ENCODE measurements at regions not wholly inside any gene's neighbourhood (a gene's known extent, or its start where the extent isn't known, plus 50 kb on each side); places are given as distances from the start of the nearest gene placed in this dataset.

- DNase-seq (ENCODE audit: low spot score), result no peak
- Histone ChIP-seq H3K9me3 (no peaks in the 10 kb centered on the region), H3K36me3 (no peaks in the 10 kb centered on the region), H3K4me3 (no peak overlapping the region), H3K4me1 (ENCODE audit: control insufficient read depth in 1 of 2, low read depth in 2 of 2) (no peaks in the 10 kb centered on the region), H3K27ac (no peak overlapping the region), H3K27me3 (replicated peaks; ENCODE audit: insufficient read depth) (no peaks in the 10 kb centered on the region)
- no peak for TF ChIP-seq CTCF (IDR thresholded peaks at IDR 0.05)
- no peak for ATAC-seq (ENCODE audit: insufficient number of reproducible peaks, low FRiP score, low read depth)
Measured at GRCh38 chr2:207421671-207422070, 108.1 kb upstream of the CREB1 start.

- no peak for ATAC-seq (ENCODE audit: insufficient number of reproducible peaks, low FRiP score, low read depth)
- no peaks in the 10 kb centered on the region for H3K4me1 ChIP-seq (ENCODE audit: control insufficient read depth in 1 of 2, low read depth in 2 of 2)
- H3K36me3 ChIP-seq, result no peaks in the 10 kb centered on the region
- H3K4me3 ChIP-seq, result no peak overlapping the region
- H3K27me3 ChIP-seq (replicated peaks; ENCODE audit: insufficient read depth), result no peaks in the 10 kb centered on the region
- H3K27ac ChIP-seq, result no peak overlapping the region
- no peak for TF ChIP-seq CTCF (IDR thresholded peaks at IDR 0.05)
- no peaks in the 10 kb centered on the region for H3K9me3 ChIP-seq
- DNase-seq (ENCODE audit: low spot score), result no peak
Measured at GRCh38 chr2:207422380-207422779, 107.4 kb upstream of the CREB1 start.

- no peak for DNase-seq (ENCODE audit: low spot score)
- Histone ChIP-seq H3K36me3 (no peaks in the 10 kb centered on the region), H3K4me1 (ENCODE audit: control insufficient read depth in 1 of 2, low read depth in 2 of 2) (no peaks in the 10 kb centered on the region), H3K27ac (no peak overlapping the region), H3K9me3 (no peaks in the 10 kb centered on the region), H3K4me3 (no peak overlapping the region), H3K27me3 (replicated peaks; ENCODE audit: insufficient read depth) (no peaks in the 10 kb centered on the region)
- TF ChIP-seq CTCF (IDR thresholded peaks at IDR 0.05), result no peak
- no peak for ATAC-seq (ENCODE audit: insufficient number of reproducible peaks, low FRiP score, low read depth)
Measured at GRCh38 chr2:207423886-207424285, 105.9 kb upstream of the CREB1 start.

- TF ChIP-seq CTCF (IDR thresholded peaks at IDR 0.05), result no peak
- ATAC-seq (ENCODE audit: insufficient number of reproducible peaks, low FRiP score, low read depth) (no peak), DNase-seq (ENCODE audit: low spot score) (no peak)
- Histone ChIP-seq H3K36me3 (no peaks in the 10 kb centered on the region), H3K27ac (no peak overlapping the region), H3K4me3 (no peak overlapping the region), H3K4me1 (ENCODE audit: control insufficient read depth in 1 of 2, low read depth in 2 of 2) (no peaks in the 10 kb centered on the region), H3K9me3 (no peaks in the 10 kb centered on the region), H3K27me3 (replicated peaks; ENCODE audit: insufficient read depth) (no peaks in the 10 kb centered on the region)
Measured at GRCh38 chr2:207427986-207428385, 101.8 kb upstream of the CREB1 start.

GRCh38 chr2:207428573-207428972, 101.2 kb upstream of the CREB1 start:
- Histone ChIP-seq H3K36me3 (no peaks in the 10 kb centered on the region), H3K27me3 (replicated peaks; ENCODE audit: insufficient read depth) (no peaks in the 10 kb centered on the region), H3K9me3 (no peaks in the 10 kb centered on the region), H3K4me1 (ENCODE audit: control insufficient read depth in 1 of 2, low read depth in 2 of 2) (no peaks in the 10 kb centered on the region), H3K4me3 (no peak overlapping the region), H3K27ac (no peak overlapping the region)
- DNase-seq (ENCODE audit: low spot score) (no peak), ATAC-seq (ENCODE audit: insufficient number of reproducible peaks, low FRiP score, low read depth) (no peak)
- TF ChIP-seq CTCF (IDR thresholded peaks at IDR 0.05), result no peak

Data from thoracic aorta (tissue), 2 donors.